KMS-11 (cell line): ENCODE measurements at regions not wholly inside any gene's neighbourhood (a gene's known extent, or its start where the extent isn't known, plus 50 kb on each side); places are given as distances from the start of the nearest gene placed in this dataset.

ENCODE experiments used
- H2AFZ ChIP-seq: fragments of 200-600 bp; sonication (generic); 2 replicates; pipeline ENCODE4 v1.6.1; 2016; ENCODE audit warnings: antibody characterized with exemption, mixed run types, low read depth
- H3K27ac ChIP-seq: fragments of 200-600 bp; sonication (generic); 2 replicates; pipeline ENCODE4 v1.6.1; 2016; ENCODE audit warnings: mild to moderate bottlenecking, mixed run types
- H3K27me3 ChIP-seq: fragments of 200-600 bp; sonication (generic); 2 replicates; pipeline ENCODE4 v1.6.1; 2017; ENCODE audit warnings: mild to moderate bottlenecking, low read depth, mixed run types, moderate library complexity; ENCODE audit not compliant: insufficient read depth
- H3K36me3 ChIP-seq: fragments of 200-600 bp; sonication (generic); 2 replicates; pipeline ENCODE4 v1.6.1; 2017; ENCODE audit warnings: mild to moderate bottlenecking, mixed run types; ENCODE audit not compliant: insufficient read depth
- H3K4me1 ChIP-seq: fragments of 200-600 bp; sonication (generic); 2 replicates; pipeline ENCODE4 v1.6.1; 2016; ENCODE audit warnings: mild to moderate bottlenecking, low read depth, mixed run types; ENCODE audit not compliant: poor library complexity, severe bottlenecking
- H3K4me2 ChIP-seq: fragments of 200-600 bp; sonication (generic); 2 replicates; pipeline ENCODE4 v1.7.0; 2016; ENCODE audit warnings: mild to moderate bottlenecking, mixed run types
- H3K4me3 ChIP-seq: fragments of 200-600 bp; sonication (generic); IDR thresholded peaks from 2 replicates; pipeline ENCODE4 v1.6.1; 2017; ENCODE audit warnings: low read depth, low read length, mixed read lengths; ENCODE audit not compliant: insufficient read depth
- H3K79me2 ChIP-seq: fragments of 200-600 bp; sonication (generic); 2 replicates; pipeline ENCODE4 v1.6.1; 2016; ENCODE audit warnings: low read depth, mixed run types; ENCODE audit not compliant: insufficient read depth
- H3K9ac ChIP-seq: fragments of 200-600 bp; sonication (generic); 2 replicates; pipeline ENCODE4 v1.6.1; 2016; ENCODE audit warnings: mild to moderate bottlenecking, mixed run types
- H4K20me1 ChIP-seq: fragments of 200-600 bp; sonication (generic); 2 replicates; pipeline ENCODE4 v1.6.1; 2016; ENCODE audit warnings: mild to moderate bottlenecking, mixed run types; ENCODE audit not compliant: insufficient read depth
- TF ChIP-seq, protein P1 (sequence below): fragments of 200-600 bp; sonication (generic); conservative IDR thresholded peaks from 2 replicates; pipeline ENCODE4 v1.6.1; 2017; ENCODE audit warnings: low read depth, mild to moderate bottlenecking, antibody characterized with exemption, low read length, moderate library complexity, mixed read lengths

GRCh38 chr7:115332691-115333090, 410.8 kb downstream of the MDFIC start:
- TF ChIP-seq, protein P1, sequence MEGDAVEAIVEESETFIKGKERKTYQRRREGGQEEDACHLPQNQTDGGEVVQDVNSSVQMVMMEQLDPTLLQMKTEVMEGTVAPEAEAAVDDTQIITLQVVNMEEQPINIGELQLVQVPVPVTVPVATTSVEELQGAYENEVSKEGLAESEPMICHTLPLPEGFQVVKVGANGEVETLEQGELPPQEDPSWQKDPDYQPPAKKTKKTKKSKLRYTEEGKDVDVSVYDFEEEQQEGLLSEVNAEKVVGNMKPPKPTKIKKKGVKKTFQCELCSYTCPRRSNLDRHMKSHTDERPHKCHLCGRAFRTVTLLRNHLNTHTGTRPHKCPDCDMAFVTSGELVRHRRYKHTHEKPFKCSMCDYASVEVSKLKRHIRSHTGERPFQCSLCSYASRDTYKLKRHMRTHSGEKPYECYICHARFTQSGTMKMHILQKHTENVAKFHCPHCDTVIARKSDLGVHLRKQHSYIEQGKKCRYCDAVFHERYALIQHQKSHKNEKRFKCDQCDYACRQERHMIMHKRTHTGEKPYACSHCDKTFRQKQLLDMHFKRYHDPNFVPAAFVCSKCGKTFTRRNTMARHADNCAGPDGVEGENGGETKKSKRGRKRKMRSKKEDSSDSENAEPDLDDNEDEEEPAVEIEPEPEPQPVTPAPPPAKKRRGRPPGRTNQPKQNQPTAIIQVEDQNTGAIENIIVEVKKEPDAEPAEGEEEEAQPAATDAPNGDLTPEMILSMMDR: no peak
- Histone ChIP-seq H3K27ac (no peak overlapping the region), H4K20me1 (no peaks in the 10 kb centered on the region), H3K36me3 (no peaks in the 10 kb centered on the region), H3K27me3 (no peaks in the 10 kb centered on the region), H3K79me2 (no peaks in the 10 kb centered on the region), H3K4me1 (no peaks in the 10 kb centered on the region), H3K9ac (no peak overlapping the region), H3K4me3 (no peak overlapping the region), H3K4me2 (no peak overlapping the region), H2AFZ (no peak overlapping the region)

DNA sequence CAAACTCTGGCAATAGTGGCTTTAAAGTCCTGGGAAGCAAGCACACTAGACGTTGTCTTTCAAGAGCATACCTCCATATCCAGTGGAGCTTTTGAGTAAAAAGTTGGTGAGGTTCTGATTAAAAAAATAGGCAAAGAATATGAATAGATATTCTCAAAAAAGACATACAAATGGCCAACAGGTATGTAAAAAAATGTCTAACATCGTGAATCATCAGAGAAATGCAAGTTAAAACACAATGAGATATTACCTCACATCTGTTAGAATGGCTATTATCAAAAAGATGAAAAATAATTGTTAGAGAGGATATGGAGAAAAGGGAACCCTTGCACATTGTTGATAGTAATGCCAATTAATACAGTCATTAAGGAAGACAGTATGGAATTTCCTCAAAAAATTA, 407.1 kb downstream of the MDFIC start:
- H3K27ac ChIP-seq: no peak overlapping the region
- H3K4me2 ChIP-seq: no peak overlapping the region
- no peak overlapping the region for H2AFZ ChIP-seq
- no peak overlapping the region for H3K9ac ChIP-seq
- no peak overlapping the region for H3K4me3 ChIP-seq
- H3K79me2 ChIP-seq: no peaks in the 10 kb centered on the region
- no peaks in the 10 kb centered on the region for H3K27me3 ChIP-seq
- H4K20me1 ChIP-seq: no peaks in the 10 kb centered on the region
- TF ChIP-seq, protein P1: no peak
- no peaks in the 10 kb centered on the region for H3K36me3 ChIP-seq
- H3K4me1 ChIP-seq: no peaks in the 10 kb centered on the region

DNA sequence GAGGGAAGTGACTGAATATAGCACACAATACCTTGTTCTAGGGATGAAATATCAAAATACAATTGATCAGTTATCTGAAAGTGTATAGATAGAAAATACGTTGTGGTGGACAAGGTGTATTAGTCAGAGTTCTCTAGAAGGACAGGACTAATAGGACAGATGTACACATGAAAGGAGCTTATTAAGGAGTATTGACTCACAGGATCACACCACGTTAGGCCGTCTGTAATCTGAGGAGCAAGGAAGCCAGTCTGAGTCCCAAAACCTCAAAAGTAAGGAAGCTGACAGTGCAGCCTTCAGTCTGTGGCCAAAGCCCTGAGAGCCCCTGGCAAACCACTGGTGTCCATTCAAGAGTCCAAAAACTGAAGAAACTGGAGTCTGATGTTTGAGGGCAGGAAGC, 406.1 kb downstream of the MDFIC start:
- no peaks in the 10 kb centered on the region for H3K4me1 ChIP-seq
- H2AFZ ChIP-seq: no peak overlapping the region
- no peaks in the 10 kb centered on the region for H3K36me3 ChIP-seq
- no peaks in the 10 kb centered on the region for H3K27me3 ChIP-seq
- TF ChIP-seq, protein P1: no peak
- no peak overlapping the region for H3K9ac ChIP-seq
- H3K4me2 ChIP-seq: no peak overlapping the region
- no peaks in the 10 kb centered on the region for H3K79me2 ChIP-seq
- no peaks in the 10 kb centered on the region for H4K20me1 ChIP-seq
- no peak overlapping the region for H3K4me3 ChIP-seq
- no peak overlapping the region for H3K27ac ChIP-seq

GRCh38 chr7:115327326-115327725, 405.4 kb downstream of the MDFIC start:
- H3K36me3 ChIP-seq: no peaks in the 10 kb centered on the region
- H3K27me3 ChIP-seq: no peaks in the 10 kb centered on the region
- no peak overlapping the region for H3K4me3 ChIP-seq
- H4K20me1 ChIP-seq: no peaks in the 10 kb centered on the region
- TF ChIP-seq, protein P1: no peak
- no peaks in the 10 kb centered on the region for H3K79me2 ChIP-seq
- no peak overlapping the region for H3K9ac ChIP-seq
- H2AFZ ChIP-seq: no peak overlapping the region
- H3K4me2 ChIP-seq: no peak overlapping the region
- no peak overlapping the region for H3K27ac ChIP-seq
- H3K4me1 ChIP-seq: no peaks in the 10 kb centered on the region
